ENCODE measurements at regions not wholly inside any gene's neighbourhood (a gene's known extent, or its start where the extent isn't known, plus 50 kb on each side); places are given as distances from the start of the nearest gene placed in this dataset.

DNA sequence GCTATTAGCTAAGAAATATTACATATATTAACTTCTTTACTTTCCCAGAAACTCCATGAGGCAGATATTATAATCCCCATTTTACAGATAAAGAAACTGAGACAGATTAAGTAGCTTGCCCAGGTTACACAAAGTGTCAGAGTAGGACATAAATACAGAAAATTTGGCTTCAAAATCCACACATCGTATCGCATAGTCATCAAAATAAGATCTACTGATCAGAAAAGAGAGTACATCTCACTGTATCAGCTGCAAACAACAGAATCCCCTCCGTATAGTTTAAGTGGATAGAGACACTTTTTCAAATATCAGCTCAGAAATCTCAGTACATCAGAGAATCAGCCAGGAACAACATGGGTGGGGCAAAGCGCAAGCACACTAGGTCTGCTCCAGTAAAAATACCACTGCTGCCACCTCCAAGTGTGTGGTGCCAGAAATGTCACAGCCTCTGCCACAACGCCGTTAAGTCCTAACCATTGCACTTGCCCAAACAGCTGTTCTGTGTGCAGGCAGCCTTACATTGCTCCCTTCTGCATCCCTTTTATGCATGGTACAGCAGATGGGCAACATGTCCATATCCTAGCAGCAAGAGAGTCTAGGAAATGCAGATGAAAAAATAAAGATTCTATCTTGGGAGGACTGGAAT, 204.8 kb downstream of the KLF12 start:
- DNase-seq = no peak

DNA sequence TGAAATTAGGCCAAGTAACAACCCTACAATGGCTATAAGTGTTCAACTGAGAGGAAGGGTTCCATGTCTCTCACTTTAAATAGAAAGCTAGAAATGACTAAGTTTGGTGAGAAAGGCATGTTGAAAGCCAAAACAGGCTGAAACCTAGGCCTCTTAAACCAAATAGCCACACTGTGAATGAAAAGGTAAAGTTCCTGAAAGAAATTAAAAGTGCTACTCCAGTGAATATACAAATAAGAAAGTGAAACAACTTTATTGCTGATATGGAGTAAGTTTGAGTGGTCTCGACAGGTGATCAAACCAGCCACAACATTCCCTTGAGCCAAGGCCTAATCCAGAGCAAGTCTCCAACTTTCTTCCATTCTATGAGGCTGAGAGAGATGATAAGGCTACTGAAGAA, 209.6 kb downstream of the KLF12 start:
- no peak for DNase-seq

DNA sequence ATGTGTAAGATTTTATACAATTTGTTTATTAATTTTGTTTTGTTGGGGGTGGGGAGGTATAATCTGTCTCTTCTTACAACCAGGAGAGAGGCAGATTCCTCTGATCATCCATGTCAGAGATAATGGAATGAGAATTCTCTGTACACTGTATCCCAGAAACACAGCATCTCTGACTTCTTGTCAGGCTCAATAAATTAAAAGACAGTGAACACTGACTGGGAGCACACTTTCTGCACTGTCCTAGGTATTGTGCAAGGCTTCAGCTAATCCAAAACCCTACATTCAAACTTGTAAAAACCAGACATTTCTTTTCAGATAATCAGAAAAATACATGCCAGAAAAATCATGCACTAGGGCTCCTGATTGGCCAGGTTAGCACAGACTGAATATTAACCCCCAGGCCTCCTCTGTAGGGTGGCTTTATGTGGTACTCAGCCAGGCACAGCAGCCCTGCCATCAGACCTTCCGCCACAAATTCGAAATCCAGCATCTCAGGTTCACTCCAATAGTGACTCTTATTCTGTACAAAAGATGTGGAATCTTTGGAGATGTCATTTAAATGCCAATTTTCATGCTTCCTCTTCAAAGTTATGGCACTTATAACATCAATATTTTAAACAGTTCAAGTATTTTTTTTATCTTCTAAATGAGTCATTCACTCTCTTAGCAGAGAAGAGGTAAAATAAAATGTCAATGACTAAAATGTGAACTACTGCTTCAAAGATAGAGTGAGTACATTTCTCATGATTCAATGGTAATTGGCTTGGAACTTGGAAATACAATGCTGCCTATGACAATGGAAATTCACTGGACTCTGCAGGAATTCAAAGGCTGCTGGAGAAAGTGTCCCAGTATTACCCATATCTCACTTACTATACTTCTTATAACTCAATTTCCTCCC, 211.5 kb downstream of the KLF12 start:
- DNase-seq = no peak

DNA sequence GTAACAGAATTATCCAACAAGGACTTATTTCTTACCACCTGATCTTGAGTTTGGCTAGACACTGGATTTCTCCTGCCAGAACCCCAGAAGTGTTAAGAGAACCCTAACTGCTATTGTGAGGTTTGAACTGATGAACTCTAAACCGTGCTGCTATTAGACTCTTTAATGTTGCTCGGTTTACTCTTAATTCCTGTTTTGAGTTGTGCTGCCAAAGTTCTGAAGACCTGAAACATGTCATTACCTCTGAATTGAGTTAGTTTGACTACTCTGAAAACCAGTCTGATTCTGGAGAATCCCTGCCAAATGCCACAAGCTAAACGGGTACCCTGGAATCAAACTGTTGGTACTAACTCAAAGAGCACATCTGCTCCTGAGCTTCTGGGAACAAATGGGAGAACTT, 215.5 kb downstream of the KLF12 start:
- DNase-seq = no peak

DNA sequence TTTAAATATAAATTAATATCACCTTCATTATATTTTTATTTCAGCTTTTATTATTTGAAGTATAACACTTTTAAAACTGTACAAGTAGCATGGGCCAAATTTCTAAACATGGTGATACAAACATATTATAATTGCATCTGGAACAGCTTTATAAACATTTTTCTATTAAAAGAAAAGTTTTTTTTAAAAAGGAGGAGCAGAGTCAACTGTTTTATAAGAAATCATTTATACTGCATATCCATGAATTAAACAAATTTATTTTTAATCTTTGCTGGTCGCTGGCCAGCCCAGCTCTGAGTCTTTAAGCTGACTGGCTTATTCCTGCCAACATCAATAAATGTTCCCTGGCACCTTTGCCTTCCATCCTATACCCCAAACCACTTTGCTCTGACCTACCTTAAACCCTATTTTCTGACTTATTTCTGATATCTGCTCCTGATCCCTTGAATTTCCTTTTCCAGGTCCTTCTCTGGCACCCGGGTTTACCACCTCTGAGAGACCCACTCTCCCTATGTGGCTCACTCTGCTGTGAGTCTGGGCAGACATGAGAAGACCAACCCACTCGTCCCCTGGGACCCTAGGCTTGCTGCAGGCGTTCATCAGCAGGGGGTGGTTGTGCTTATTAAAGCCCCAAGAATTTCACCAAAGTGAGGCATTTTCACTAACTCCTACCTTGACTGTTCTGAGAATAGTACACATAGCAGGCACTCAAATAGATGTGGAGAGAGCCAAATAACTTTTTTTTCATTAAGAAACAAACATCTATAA, 220.3 kb downstream of the KLF12 start:
- no peak for DNase-seq

DNA sequence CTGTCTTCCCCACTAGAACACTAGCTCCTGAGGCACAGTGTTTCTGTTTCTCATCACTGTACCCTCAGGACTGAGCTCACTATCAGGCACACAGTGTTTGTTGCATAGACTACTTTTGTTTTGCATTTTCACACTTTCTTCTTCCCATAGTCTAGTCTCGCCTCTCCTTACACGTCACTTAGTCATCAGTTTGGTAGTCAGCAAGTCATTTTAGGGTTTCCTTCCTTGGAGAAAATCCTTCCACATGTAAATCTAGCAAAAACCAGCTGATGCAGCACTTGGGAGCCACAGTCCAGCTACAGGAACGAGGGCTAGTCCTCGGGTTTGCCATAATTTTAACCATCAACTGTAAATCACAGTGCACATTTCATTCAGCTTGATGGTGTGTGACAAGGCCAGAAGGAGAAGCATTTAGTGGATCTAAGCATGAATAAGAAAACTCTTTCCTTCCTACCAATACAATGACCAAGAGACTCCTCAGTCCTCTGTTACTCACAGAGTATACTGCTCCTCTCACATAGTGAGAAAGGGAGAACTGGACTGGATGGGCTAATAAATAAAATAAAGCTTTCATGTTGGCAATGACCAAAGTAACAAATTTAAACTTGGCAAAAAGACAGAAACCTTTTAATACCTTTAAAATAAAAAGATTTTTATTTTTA, 221.0 kb downstream of the KLF12 start:
- no peak for DNase-seq

DNA sequence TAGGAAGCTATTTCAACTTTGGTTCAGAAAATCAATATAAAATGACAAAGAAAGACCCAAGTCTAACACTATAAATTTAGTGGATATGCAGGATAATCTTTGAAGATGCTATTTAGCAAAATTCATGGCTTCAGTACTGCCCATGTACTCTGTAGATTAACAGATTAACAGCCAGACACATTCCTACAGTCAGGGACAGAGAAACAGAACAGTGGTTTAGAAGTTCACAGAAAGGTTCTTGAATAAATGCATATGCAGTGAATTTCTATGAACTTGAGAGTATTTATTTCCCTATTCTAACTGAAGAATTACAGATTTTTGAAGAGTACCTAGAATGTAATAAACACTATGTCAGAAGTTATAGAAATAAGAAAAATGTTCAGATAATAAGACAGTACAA, 222.8 kb downstream of the KLF12 start:
- no peak for DNase-seq

DNA sequence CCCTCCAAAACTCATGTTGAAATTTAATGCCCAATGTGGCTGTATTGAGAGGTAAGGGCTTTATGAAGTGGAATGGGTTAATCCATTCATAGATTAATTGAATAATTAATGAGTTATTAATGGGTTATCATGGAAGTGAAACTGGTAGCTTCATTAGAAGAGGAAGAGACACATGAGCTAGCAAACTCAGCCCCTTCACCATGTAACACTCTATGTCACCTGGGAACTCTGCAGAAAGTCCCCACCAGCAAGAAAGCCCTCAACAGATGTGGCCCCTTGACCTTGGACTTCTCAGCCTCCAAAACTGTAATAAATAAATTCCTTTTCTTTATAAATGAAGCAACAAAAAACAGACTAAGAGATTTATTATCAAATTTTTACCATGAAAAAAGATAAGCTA, 223.5 kb downstream of the KLF12 start:
- DNase-seq = no peak

DNA sequence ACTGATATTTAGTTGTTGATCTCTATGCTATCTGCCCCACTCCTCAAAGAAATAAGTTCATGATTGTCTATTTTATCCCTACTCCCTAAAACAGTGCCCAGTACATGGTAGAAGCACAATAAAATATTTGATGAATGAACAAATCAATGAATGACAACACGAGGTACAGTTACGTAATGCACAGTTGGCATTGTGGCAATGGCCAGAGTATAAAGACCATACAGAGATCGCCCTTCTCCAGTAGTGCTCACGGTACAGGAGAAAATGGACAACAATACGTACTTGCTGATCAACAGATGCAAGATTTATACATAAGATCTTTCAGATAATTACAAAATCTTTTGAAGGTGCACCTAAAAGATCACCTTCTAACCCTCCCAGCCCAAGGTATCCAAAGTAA, 225.4 kb downstream of the KLF12 start:
- no peak for DNase-seq

DNA sequence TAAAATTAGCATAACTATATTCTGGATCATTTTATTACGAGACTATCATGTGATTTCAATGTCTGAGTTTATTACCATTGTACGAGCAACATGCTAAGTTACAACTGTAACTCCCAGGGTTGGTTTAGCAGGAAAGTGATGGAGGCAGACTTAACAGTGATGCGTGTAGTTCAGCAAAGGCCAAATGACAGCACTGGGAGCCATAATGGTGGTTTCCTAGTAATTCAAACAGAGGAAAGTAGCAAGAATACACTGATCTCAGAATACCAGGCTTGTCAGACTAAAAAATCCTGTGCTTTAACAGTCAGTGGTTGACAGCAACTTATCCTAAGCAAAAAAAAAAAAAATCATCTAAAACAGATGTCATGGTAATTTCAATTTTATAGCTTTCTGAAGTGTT, 229.6 kb downstream of the KLF12 start:
- no peak for DNase-seq

DNA sequence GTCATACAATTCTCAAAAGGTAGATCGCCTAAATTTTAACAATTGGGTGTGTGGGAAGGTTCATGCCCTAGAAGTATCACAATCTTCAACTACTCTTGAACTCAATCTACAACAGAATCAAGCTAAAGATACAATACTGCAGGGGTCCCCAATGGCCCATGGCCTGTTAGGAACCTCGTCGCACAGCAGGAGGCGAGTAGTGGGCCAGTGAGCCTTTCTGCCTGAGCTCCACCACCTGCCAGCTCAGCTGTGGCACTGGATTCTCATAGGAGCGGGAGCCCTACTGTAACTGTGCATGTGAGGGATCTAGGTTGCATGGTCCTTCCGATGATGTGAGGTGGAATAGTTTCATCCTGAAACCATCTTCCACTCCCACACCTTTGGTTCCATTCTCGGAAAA, 230.6 kb downstream of the KLF12 start:
- no peak for DNase-seq

DNA sequence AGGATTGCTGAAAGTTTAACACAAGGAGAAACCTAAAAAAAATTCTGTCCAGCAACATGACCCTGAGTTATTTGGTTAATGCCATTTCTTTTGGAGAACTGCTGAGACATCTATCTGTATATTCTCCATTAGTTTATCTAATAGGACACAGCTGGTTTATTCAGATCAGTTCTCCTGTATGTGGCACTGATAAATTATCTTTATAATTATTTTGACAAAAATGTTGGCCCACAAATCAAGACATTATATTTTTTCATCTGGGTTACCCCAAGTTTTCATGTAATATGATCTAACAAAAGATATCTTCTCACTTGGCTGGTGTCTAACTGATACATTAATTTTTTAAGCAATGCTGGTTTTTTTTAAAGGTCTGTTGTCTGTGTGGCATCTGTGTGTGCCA, 231.4 kb downstream of the KLF12 start:
- DNase-seq = no peak

DNA sequence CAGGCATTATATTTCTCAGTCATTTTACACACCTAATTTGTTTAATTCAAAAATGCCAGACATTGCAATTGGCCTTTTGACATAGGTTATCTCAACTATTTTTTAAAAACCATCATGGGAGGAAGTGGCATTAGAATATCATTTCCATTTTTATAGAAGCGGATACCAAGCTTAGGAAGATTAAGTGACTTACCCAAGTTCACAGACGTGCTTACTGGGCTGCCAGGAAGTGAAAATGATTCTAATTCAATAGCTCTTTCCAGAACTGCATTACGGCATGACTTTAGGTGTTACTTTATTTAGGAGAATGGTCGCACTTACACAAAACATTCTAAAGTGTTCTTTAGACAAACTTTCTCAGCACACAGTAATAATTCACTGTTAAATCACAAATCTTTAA, 231.9 kb downstream of the KLF12 start:
- DNase-seq = no peak

DNA sequence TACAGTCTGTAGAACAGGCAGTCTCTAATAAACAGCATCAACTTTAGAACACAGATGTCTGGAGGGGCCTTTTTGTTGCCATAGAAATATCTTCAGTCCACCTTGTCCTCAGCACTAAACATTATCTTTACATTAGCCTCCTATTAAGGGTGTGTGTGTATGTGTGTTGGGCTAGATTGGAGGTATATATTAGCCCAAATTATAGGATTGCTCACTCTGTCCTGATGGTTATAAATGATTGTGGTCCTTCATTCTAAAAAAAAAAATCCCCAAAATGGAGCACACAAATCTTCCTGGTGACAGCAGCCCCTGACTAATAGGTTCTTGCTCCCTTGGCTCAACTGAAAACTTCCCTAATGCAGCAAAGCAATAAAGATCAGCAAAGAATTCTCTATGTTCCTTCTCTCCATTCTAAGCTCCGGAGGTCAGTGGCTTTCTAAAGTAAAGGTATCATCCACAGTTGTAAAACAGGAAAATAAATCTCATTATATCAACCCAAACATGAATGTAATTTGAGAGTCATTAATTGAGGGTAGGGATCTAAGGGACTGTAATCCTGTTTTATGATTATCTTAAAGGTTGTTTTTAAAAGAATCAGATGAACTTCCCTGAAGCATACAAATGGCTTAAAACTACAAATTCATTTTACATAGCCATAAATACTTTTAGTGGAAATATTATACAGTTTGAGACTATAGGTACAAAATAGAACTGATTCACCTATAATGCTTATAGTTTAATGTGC, 232.7 kb downstream of the KLF12 start:
- no peak for DNase-seq

DNA sequence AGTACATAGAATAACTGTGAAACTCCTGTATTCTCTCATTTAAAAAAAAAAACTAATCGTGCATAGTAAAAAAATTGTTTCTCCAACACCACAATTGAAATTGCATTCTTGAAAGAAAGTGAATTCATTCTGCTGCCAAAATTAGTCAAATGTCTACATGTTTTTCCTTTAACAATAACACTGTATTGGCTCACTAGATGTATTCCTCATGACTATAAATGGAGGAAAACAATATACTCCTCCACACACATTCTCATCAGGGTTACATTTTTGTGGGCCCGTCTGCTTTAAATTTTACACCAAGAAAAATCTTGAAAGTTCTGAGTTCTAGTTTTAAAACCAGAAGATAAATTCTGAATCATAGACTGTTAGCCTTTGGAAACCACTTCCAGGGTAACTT, 233.6 kb downstream of the KLF12 start:
- no peak for DNase-seq

DNA sequence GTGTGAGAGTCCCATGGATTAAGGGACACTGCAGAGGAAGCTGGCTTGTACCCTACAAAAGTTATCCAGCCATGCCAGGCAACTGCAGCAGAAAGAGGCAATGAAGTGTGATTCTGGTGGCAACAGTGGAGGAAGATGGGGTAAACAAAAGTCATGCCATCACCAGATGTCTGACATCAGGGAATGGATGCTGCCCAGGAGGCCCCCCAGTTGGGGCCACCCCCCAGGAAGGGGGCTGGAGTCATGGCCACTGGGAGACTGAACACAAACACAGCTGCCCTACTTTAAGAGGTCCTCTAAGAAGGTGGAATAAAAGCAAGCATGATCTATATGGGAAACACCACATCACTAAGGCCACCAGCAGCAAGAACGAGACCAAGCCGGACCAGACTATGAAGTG, 235.3 kb downstream of the KLF12 start:
- no peak for DNase-seq

DNA sequence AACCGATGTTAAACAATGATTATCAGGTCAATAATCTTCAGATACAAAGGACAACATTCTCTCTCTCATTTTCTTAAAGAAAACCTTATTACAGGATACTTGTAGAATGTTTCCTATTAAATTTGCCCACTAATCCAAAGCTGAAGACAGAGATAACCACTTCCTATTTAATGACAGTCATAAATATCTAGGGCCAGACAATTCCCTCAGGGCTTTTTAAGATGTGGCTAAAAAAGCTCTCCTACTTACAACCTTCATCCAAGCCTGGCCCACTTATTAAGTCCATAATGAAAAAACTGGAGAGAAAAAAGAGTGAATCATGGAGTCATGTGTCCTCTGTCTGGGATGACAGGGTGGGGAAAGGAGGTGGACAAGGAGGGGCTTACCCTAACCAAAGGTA, 235.9 kb downstream of the KLF12 start:
- no peak for DNase-seq

DNA sequence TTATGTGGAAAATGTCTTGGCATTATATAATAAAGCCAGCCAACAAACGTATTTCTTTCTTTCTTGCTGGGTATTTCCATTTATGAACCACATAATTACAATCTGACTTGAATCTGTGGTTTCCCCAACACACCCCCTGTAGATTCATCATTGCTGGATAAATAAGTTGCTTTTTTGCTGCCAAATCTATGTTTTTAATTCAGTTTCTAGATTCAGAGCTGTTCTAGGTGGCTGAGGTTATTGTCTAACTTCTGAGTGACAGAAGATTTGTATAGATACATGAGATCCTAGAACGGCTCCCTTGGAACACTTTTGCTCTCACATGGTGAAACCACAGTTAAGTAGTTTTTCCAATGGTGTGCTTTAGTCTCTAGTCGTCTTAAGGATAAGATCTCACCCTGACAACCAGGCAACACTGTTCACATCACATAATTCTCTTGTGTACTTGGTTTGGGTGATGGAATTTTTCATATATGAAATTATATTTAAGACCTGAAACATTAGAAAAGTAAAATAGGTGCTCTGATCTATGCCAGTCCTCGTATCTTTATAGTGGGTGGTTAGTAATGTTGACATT, 239.1 kb downstream of the KLF12 start:
- no peak for DNase-seq

DNA sequence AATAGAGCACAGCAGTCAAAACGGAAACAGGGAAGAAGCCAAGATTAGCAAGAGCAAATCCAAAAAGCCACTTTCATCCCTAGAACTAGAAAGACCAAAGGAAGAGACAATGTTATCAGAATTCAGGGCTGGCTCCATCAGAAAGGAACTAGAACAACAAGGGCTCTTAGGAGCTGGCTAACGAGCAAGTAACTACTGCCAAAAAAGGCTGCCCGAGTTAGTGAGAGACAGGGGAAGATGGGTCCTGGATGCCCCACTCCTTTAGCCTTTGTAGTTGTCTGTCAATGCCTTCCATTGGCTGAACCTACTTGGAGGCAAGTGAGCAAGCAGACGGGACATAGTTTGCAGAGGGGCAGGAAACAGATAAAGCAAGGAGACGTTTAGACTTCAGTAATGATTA, 240.4 kb downstream of the KLF12 start:
- DNase-seq = no peak

DNA sequence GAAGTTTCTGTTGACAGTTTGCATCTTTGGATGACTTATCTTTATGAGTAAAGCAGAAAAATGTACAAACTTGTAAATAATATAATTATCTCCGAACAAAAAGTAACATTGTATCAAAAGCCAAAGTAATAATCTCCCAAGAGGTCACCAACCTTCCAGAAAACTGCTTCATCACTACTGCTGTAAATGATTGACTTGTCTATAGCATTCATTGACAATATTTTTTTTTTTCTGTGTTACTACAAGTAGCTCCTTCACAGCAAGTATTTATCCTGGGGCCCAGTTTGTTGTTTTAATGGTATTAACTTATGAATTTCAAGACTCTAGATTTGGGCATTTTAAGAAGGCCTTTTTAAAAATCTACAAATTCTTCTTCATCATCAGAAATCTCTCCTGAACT, 242.4 kb downstream of the KLF12 start:
- no peak for DNase-seq

DNA sequence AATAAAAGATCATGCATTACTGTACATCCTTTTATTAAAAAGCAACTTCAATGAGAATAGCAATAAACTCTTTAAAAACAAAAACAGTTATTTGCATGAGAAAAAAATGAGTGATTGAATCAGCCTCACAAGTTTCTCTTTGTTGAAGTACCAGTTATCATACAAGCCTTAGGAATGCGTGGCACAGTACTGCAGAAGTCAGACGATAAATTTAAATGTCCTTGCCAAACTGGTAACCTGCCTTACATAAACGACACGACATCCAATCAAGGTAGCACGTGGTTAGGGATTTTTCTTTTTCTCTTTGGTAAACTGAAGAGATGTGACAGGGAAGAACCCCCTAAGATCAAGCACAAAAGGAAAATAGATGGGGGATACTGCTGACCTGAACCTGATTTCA, 251.0 kb downstream of the KLF12 start:
- no peak for DNase-seq

DNA sequence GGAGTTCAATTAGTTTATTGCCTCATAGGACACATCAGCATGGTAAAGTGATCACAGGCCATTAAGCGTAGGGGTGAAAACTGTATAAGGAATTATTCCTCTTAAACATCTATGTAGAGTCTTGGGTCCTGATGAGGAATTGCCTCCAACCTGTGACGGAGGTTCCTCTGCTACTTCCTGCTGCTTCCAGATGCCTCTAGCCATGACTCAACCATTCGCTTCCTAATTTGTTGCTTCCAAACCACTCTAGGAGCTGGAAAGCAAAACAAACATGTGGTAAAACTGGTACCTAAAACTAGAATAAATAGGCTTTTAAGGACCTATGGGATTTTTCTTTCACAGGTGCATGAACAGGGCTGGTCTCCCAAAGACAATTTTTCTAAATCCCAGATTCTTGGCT, 253.8 kb downstream of the KLF12 start:
- DNase-seq = no peak
